ENCODE measurements at regions not wholly inside any gene's neighbourhood (a gene's known extent, or its start where the extent isn't known, plus 50 kb on each side); places are given as distances from the start of the nearest gene placed in this dataset.

DNA sequence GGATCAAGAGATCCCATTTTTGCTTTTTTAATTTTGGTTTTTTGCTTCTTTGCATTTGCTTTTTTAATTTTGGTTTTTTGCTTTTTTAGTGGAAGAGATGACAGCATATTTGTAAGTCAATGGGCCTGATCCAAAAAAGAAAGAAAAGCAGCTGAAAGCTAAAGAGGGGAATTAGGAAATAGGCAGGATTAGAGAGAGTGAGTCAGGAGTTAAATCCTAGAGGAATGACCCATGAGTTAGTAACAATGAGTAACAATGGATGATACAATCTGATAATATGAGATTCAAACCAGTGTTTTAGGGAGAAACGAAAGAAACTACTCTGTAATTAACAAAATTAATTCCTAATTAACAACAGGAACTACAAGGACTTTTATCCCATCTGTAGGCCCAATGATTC is 111.2 kb upstream of the SGCG start:
- no peaks in the 10 kb centered on the region for H3K27me3 ChIP-seq (replicated peaks in 1 of 4; ENCODE audit: control insufficient read depth in 3 of 4, extremely low read depth in 1 of 4, insufficient read depth in 3 of 4, low read length in 3 of 4)
- no peaks in the 10 kb centered on the region for H3K4me1 ChIP-seq (replicated peaks in 1 of 4; ENCODE audit: control insufficient read depth in 3 of 4, insufficient read depth in 4 of 4, low read length in 3 of 4)
- H3K79me2 ChIP-seq (ENCODE audit: control insufficient read depth in 1 of 2, insufficient read depth in 2 of 2, low read length in 2 of 2): no peaks in the 10 kb centered on the region
- no peak overlapping the region for H3K23ac ChIP-seq (ENCODE audit: insufficient read length)
- no peaks in the 10 kb centered on the region for H3K9me3 ChIP-seq (ENCODE audit: insufficient read depth in 2 of 2, low read depth in 1 of 2, low read length in 1 of 2)
- H3K79me1 ChIP-seq (ENCODE audit: low read depth, low read length): no peaks in the 10 kb centered on the region
- H3K4ac ChIP-seq (replicated peaks; ENCODE audit: insufficient read length, low read depth, low read length): no peak overlapping the region
- no peak overlapping the region for H3K14ac ChIP-seq (ENCODE audit: insufficient read length)
- H3K9ac ChIP-seq (replicated peaks in 1 of 4; ENCODE audit: extremely low read depth in 1 of 4, low read depth in 3 of 4, low read length in 3 of 4): no peak overlapping the region
- H3K27ac ChIP-seq (ENCODE audit: low read depth, low read length): no peak overlapping the region
- DNase-seq (ENCODE audit: low read depth in 1 of 2, low spot score in 2 of 2) (no peak), FAIRE-seq (no peak)
- no peaks in the 10 kb centered on the region for H3K23me2 ChIP-seq (ENCODE audit: low read depth, low read length)
- H2BK120ac ChIP-seq (replicated peaks; ENCODE audit: low read depth, low read length): no peak overlapping the region
- H2BK20ac ChIP-seq (ENCODE audit: low read length): no peak overlapping the region
- no peak overlapping the region for H2AK5ac ChIP-seq (ENCODE audit: low read depth, low read length)
- H4K20me1 ChIP-seq (replicated peaks in 1 of 2; ENCODE audit: control insufficient read depth in 1 of 2, insufficient read depth in 2 of 2, low read length in 2 of 2): no peaks in the 10 kb centered on the region
- POLR2A ChIA-PET (ENCODE audit: partially characterized antibody): no interaction called here
- no peak overlapping the region for H2AFZ ChIP-seq (ENCODE audit: low read length)
- CTCF ChIA-PET (ENCODE audit: partially characterized antibody): no interaction called here
- H3K56ac ChIP-seq (replicated peaks; ENCODE audit: insufficient read length, low read depth, low read length): no peak overlapping the region
- H4K5ac ChIP-seq (ENCODE audit: insufficient read length, low read depth, low read length): no peak overlapping the region
- no peak overlapping the region for H3K4me2 ChIP-seq (ENCODE audit: insufficient read depth in 1 of 2, low read depth in 2 of 2, low read length in 2 of 2)
- H2BK12ac ChIP-seq (ENCODE audit: low read depth, low read length): no peak overlapping the region
- H3K36me3 ChIP-seq (ENCODE audit: control insufficient read depth in 2 of 4, insufficient read depth in 4 of 4, low read length in 3 of 4): no peaks in the 10 kb centered on the region
- H3K4me3 ChIP-seq (ENCODE audit: extremely low read depth in 1 of 4, insufficient read depth in 2 of 4, low read depth in 3 of 4, low read length in 4 of 4): no peak overlapping the region
- no peak overlapping the region for H2BK5ac ChIP-seq (ENCODE audit: low read depth, low read length)
- 85% methylated on average over 1 of the region's 1 CpG; no CpG with 5 or more reads in 1 of the 2 experiments for WGBS, 2 experiments (ENCODE audit: extremely low coverage in 1 of 2, insufficient coverage in 1 of 2, insufficient read length in 1 of 2, insufficient replicate concordance in 2 of 2, low coverage in 1 of 2, low lambda C conversion rate in 2 of 2, missing lambda C conversion rate in 1 of 2)
- no peak overlapping the region for H2BK15ac ChIP-seq (ENCODE audit: low read length)
- no peak overlapping the region for H3K18ac ChIP-seq (ENCODE audit: extremely low read depth, low read length)
- H4K8ac ChIP-seq (ENCODE audit: extremely low read depth, insufficient read depth, low read length): no peak overlapping the region
- no peak overlapping the region for H4K91ac ChIP-seq (replicated peaks; ENCODE audit: insufficient read length, low read length)
- TF ChIP-seq RNF2 (IDR thresholded peaks at IDR 0.05; ENCODE audit: borderline replicate concordance, low read depth, low read length, missing control alignments, poor library complexity, severe bottlenecking): no peak
- no peak for TF ChIP-seq FOSL1 (IDR thresholded peaks at IDR 0.05; ENCODE audit: insufficient read depth, low read depth, low read length)
- no peak for TF ChIP-seq EGR1 (IDR thresholded peaks at IDR 0.05; ENCODE audit: borderline replicate concordance, low read depth, low read length)
- no peak for TF ChIP-seq CBX8 (IDR thresholded peaks at IDR 0.05; ENCODE audit: borderline replicate concordance, low read depth, low read length)
- no peak for TF ChIP-seq RXRA (IDR thresholded peaks at IDR 0.05; ENCODE audit: insufficient read depth, low read depth, low read length)
- TF ChIP-seq BACH1 (IDR thresholded peaks at IDR 0.05; ENCODE audit: low read length): no peak
- no peak for TF ChIP-seq CHD1 (IDR thresholded peaks at IDR 0.05; ENCODE audit: low read depth, low read length)
- no peak for TF ChIP-seq MAFK (IDR thresholded peaks at IDR 0.05; ENCODE audit: low read depth, low read length)
- no peak for TF ChIP-seq NANOG (IDR thresholded peaks at IDR 0.05; ENCODE audit: insufficient read depth, low read depth, low read length, poor library complexity, severe bottlenecking)
- TF ChIP-seq KDM4A (IDR thresholded peaks at IDR 0.05; ENCODE audit: low read depth, low read length, severe bottlenecking): no peak
